Tibial nerve (tissue), 4 donors: ENCODE measurements at regions not wholly inside any gene's neighbourhood (a gene's known extent, or its start where the extent isn't known, plus 50 kb on each side); places are given as distances from the start of the nearest gene placed in this dataset.
A peak's percentile ranks its signal among the peaks of the same experiment; 100 is the strongest.

ENCODE experiments used
- DNase-seq, 2 donors: peaks; one replicate each; pipeline ENCODE4 v3.0.0-alpha.2; 2019; ENCODE audit warnings: low spot score in 2 of 2
- H3K27ac ChIP-seq, 4 donors: fragments of 200-600 bp; sonication (generic) in 3 of 4; one replicate each; pipeline ENCODE4 v1.5.1; 2017 to 2019; ENCODE audit warnings: mild to moderate bottlenecking in 1 of 4
- H3K27me3 ChIP-seq, 2 donors: fragments of 200-600 bp; sonication (generic) in 1 of 2; one replicate each; pipeline versions ENCODE4 v1.5.1 to v1.6.0; 2017 to 2019
- H3K36me3 ChIP-seq, 3 donors: fragments of 200-600 bp; sonication (generic); one replicate each; pipeline ENCODE4 v1.5.1; 2018 to 2019
- H3K4me1 ChIP-seq, 4 donors: fragments of 200-600 bp; sonication (generic) in 3 of 4; one replicate each; pipeline ENCODE4 v1.5.1; 2017 to 2019
- H3K4me3 ChIP-seq, 4 donors: fragments of 200-600 bp; sonication (generic) in 3 of 4; one replicate each; pipeline ENCODE4 v1.5.1; 2017 to 2019; ENCODE audit warnings: mild to moderate bottlenecking in 1 of 4, moderate library complexity in 1 of 4
- H3K9me3 ChIP-seq, 4 donors: fragments of 200-600 bp; sonication (generic) in 3 of 4; one replicate each; pipeline ENCODE4 v1.5.1; 2017 to 2019
- EP300 ChIP-seq, 2 donors: sonication (generic); formaldehyde crosslinking; IDR thresholded peaks; one replicate each; pipeline ENCODE4 v1.6.1; 2017; ENCODE audit warnings: antibody characterized with exemption in 2 of 2, mild to moderate bottlenecking in 1 of 2
- POLR2A ChIP-seq, 2 donors: fragments of 450-650 bp; IDR thresholded peaks; one replicate each; pipeline ENCODE4 v1.6.1; 2017; ENCODE audit warnings: antibody characterized with exemption in 2 of 2, mild to moderate bottlenecking in 2 of 2, moderate library complexity in 2 of 2
- WGBS, 2 donors: methylation state at CpG; one replicate each; pipeline ENCODE4 v1.1.5; 2018; 5-methylcytosine and 5-hydroxymethylcytosine counted together
- TF ChIP-seq, protein P1 (sequence below), 5 experiments: fragments of 200-600 bp in 3 of 5; fragments of 450-650 bp in 2 of 5; sonication (generic) in 3 of 5; IDR thresholded peaks; one replicate each; pipeline ENCODE4 v1.5.1; 2016 to 2019; ENCODE audit warnings: antibody characterized with exemption in 5 of 5, mild to moderate bottlenecking in 3 of 5, moderate library complexity in 2 of 5

DNA sequence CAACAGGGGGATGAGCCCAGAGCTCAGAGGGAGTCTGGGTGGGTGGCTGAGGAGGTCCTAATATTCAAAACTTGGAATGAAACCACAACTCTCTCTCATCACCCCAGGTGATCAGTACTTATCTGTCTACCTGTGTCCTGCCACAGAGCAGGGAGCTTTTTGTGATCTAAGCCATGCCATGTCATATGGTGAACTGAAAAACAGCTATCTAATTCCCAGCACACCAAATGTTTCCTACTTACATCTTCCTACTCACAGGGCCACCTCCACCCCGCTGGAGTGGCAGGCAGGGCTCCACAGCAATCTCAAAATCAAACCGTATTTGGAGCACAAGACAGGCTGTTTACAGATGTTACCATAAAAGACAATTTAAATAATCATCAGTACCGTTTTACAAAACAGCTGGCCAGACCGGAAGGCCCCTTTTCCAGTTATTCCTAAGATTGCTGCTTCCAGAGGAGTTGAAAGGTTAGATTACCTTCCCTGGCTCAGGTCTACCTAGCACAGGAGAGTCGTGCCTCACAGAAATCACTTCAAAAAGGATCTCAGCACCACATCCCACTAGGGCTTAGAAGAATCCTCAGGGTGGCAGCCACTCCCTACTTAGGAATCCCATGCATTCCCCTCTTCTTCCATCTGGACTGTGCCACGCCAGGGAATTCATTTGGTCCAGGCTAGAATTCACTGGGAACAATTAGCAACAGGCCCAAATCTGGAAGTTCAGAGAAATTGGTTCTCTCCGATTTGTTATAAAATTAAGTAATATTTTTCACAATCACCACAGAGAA lies 226.6 kb upstream of the IL12A start:
- no peak overlapping the region for H3K4me3 ChIP-seq

DNA sequence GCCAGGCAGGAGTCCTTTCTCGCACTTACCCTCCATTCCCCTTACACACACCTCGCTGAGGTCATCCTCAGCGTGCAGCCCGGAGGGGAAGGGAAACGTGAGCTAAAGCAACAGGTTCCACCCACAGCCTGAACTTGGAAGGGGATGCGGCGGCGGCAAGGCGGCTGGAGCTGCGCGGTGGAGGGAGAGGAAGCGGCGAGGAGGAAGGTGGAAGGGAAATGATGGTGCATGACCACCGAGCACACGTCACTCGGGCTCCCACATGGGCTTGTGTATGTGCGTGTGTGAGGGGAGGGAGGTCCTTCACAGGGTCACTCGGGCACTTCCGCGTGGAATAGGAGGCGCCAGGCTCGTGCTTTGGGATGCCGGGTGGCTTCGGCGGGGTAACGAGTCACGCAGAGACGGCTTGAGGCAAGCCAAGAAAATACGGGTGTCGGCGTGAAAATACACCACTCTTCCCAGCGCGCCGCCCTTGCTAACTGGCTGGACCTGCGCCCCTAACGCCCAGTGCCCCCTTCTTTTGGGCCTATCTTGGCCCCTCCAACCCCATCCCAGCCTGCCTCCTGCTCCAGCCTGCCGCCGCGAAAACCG lies 225.5 kb upstream of the IL12A start:
- Histone ChIP-seq H3K9me3 (no peaks in the 10 kb centered on the region), H3K4me1 (peaks cover 0 to 41% (median 10%) of the 10 kb centered on the region in 4 donors), H3K36me3 (no peaks in the 10 kb centered on the region), H3K27me3 (no peaks in the 10 kb centered on the region), H3K4me3 (peak overlapping the region; percentile 52 to 85 (median 62)), H3K27ac (peak overlapping the region; percentile 72 to 94 (median 85))
- 4 to 6% methylated on average over 26 to 34 of the region's 40 CpGs for WGBS, 2 donors
- TF ChIP-seq EP300 (IDR thresholded peaks at IDR 0.05) (peak in 1 of 2 donors; percentile 57), POLR2A (IDR thresholded peaks at IDR 0.05) (peak in 1 of 2 donors; percentile 46)
- TF ChIP-seq, protein P1, sequence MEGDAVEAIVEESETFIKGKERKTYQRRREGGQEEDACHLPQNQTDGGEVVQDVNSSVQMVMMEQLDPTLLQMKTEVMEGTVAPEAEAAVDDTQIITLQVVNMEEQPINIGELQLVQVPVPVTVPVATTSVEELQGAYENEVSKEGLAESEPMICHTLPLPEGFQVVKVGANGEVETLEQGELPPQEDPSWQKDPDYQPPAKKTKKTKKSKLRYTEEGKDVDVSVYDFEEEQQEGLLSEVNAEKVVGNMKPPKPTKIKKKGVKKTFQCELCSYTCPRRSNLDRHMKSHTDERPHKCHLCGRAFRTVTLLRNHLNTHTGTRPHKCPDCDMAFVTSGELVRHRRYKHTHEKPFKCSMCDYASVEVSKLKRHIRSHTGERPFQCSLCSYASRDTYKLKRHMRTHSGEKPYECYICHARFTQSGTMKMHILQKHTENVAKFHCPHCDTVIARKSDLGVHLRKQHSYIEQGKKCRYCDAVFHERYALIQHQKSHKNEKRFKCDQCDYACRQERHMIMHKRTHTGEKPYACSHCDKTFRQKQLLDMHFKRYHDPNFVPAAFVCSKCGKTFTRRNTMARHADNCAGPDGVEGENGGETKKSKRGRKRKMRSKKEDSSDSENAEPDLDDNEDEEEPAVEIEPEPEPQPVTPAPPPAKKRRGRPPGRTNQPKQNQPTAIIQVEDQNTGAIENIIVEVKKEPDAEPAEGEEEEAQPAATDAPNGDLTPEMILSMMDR (IDR thresholded peaks at IDR 0.05): no peak
- DNase-seq: peak in 1 of 2 donors; percentile 35

More for the DNA sequence above, 226.6 kb upstream of the IL12A start:
- Histone ChIP-seq H3K27ac (peak overlapping the region in 3 of 4 donors; percentile 80 to 94 (median 90)), H3K36me3 (no peaks in the 10 kb centered on the region), H3K4me1 (peaks cover 0 to 41% (median 10%) of the 10 kb centered on the region in 4 donors), H3K27me3 (no peaks in the 10 kb centered on the region), H3K9me3 (no peaks in the 10 kb centered on the region)
- TF ChIP-seq EP300 (IDR thresholded peaks at IDR 0.05) (no peak), POLR2A (IDR thresholded peaks at IDR 0.05) (no peak)
- TF ChIP-seq, protein P1 (IDR thresholded peaks at IDR 0.05): no peak
- WGBS, 2 donors: 73 to 81% methylated on average over 7 of the region's 7 CpGs
- DNase-seq: no peak

- peaks cover 0 to 41% (median 10%) of the 10 kb centered on the region in 4 donors for H3K4me1 ChIP-seq
- peak; percentile 20 to 29 for DNase-seq
These were observed 224.8 kb upstream of the IL12A start for GRCh38 chr3:159763602-159764489.

GRCh38 chr3:159764490-159765029 lies 224.1 kb upstream of the IL12A start:
- Histone ChIP-seq H3K27me3 (no peaks in the 10 kb centered on the region), H3K4me1 (peaks cover 0 to 41% (median 10%) of the 10 kb centered on the region in 4 donors), H3K36me3 (no peaks in the 10 kb centered on the region), H3K4me3 (peak overlapping the region; percentile 52 to 85 (median 62)), H3K27ac (peak overlapping the region; percentile 72 to 94 (median 85)), H3K9me3 (no peaks in the 10 kb centered on the region)
- DNase-seq: peak in 1 of 2 donors; percentile 17
- WGBS, 2 donors: 1% methylated on average over 33 to 42 of the region's 51 CpGs
- no peak for TF ChIP-seq EP300 (IDR thresholded peaks at IDR 0.05)
- TF ChIP-seq, protein P1 (IDR thresholded peaks at IDR 0.05): no peak
- no peak for TF ChIP-seq POLR2A (IDR thresholded peaks at IDR 0.05)

More at GRCh38 chr3:159763602-159764489, 224.8 kb upstream of the IL12A start:
- Histone ChIP-seq H3K27ac (peak overlapping the region; percentile 72 to 94 (median 85)), H3K27me3 (no peaks in the 10 kb centered on the region), H3K4me3 (peak overlapping the region; percentile 52 to 85 (median 62)), H3K36me3 (no peaks in the 10 kb centered on the region), H3K9me3 (no peaks in the 10 kb centered on the region)
- WGBS, 2 donors: 1% methylated on average over 49 to 63 of the region's 80 CpGs
- peak in 1 of 2 donors; percentile 3 for TF ChIP-seq EP300 (IDR thresholded peaks at IDR 0.05)
- TF ChIP-seq, protein P1 (IDR thresholded peaks at IDR 0.05): peak in 2 of 5 experiments; percentile 76 to 81
- TF ChIP-seq POLR2A (IDR thresholded peaks at IDR 0.05): peak; percentile 32 to 53
